MCF 10A (cell line): ENCODE measurements at regions not wholly inside any gene's neighbourhood (a gene's known extent, or its start where the extent isn't known, plus 50 kb on each side); places are given as distances from the start of the nearest gene placed in this dataset.
A peak's percentile ranks its signal among the peaks of the same experiment; 100 is the strongest.
"Not testable (repeated sequence)": the region's sequence is repeated elsewhere in the genome, so short reads cannot be mapped to it uniquely, and the experiment has no call there.

Experiments used
- BruUV-seq: library from RNA; stranded (reverse); fragments of 400-500 nt; replicated peaks from 2 replicates; lab custom pipeline; 2021; lab: Mats Ljungman, UMichigan
- CTCF ChIA-PET: fragments of 300-600 bp; sonication (Branson Sonifier 250); formaldehyde crosslinking; extraction: SDS; loops from one replicate; lab custom pipeline; 2021; ENCODE audit warnings: antibody characterized with exemption, inconsistent platforms; lab: Yijun Ruan, JAX
- POLR2A ChIA-PET: fragments of 300-600, 350-650 bp; sonication (Branson Sonifier 250); formaldehyde crosslinking; extraction: SDS; loops from one replicate; lab custom pipeline; 2020; ENCODE audit warnings: antibody characterized with exemption, inconsistent platforms; lab: Yijun Ruan, JAX
- DNase-seq: peaks from one replicate; pipeline ENCODE4 v3.0.0-alpha.2; 2018; ENCODE audit not compliant: unreplicated experiment
- H3K27ac Mint-ChIP-seq: one replicate; pipeline ENCODE4 v1.8.0; 2022; ENCODE audit warnings: mild to moderate bottlenecking, low read depth, mixed read lengths; ENCODE audit not compliant: unreplicated experiment
- H3K27me3 Mint-ChIP-seq: one replicate; pipeline ENCODE4 v1.8.0; 2022; ENCODE audit warnings: mixed read lengths; ENCODE audit not compliant: insufficient read depth, unreplicated experiment
- H3K36me3 Mint-ChIP-seq: one replicate; pipeline ENCODE4 v1.8.0; 2022; ENCODE audit warnings: mild to moderate bottlenecking, moderate library complexity, mixed read lengths; ENCODE audit not compliant: insufficient read depth, unreplicated experiment
- H3K4me1 Mint-ChIP-seq: one replicate; pipeline ENCODE4 v1.8.0; 2022; ENCODE audit warnings: mixed read lengths; ENCODE audit not compliant: insufficient read depth, unreplicated experiment
- H3K4me3 Mint-ChIP-seq: one replicate; pipeline ENCODE4 v1.8.0; 2022; ENCODE audit warnings: mild to moderate bottlenecking, moderate library complexity, mixed read lengths; ENCODE audit not compliant: unreplicated experiment
- H3K9me3 Mint-ChIP-seq: one replicate; pipeline ENCODE4 v1.8.0; 2022; ENCODE audit warnings: mixed read lengths; ENCODE audit not compliant: unreplicated experiment
- CTCF ChIP-seq: fragments of 200-600 bp; IDR thresholded peaks from one replicate; pipeline ENCODE4 v1.8.0; 2022; ENCODE audit warnings: antibody characterized with exemption, mild to moderate bottlenecking; ENCODE audit not compliant: unreplicated experiment
- intact Hi-C: fragments of 100-400 bp; cut with micrococcal nuclease; formaldehyde crosslinking; loops from 2 replicates; pipeline ENCODE4 v1.14.1; 2022

DNA sequence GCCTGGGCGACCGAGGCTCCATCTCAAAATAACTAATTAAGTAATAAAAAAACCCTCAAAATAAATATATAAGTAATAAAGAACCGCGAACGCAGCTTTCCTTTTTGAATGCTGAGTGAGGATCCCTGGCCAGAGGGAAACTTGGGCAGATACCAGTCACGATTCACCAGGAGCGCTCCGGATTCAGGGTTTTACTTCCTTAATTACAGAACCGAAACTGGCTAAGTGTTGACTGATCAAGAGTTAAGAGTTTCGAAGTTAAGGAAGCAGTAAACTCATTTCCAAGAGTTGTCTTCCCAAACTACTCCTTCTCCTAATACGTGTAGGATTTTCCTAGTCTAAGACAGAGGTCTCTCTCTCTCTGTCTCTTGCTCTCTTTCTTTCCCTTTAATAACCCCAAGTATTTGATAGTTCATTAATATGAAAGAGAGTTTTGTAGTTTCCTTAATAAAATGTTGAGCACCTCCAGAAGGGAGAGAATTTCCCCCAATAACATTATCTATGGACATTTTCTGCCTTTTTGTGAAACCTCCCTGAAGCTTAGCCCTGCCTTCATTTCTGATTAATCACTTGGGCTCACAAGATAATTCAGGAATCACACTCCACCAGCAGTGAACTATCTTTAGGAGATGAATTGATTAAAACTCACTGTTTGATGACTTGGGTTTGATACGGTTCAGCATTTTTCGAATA, 61.4 kb upstream of the ZNF217 start:
- no TSS peak for BruUV-seq
- Mint-ChIP-seq H3K9me3 (no peaks in the 10 kb centered on the region), H3K4me1 (peaks cover 24% of the 10 kb centered on the region), H3K27me3 (no peaks in the 10 kb centered on the region), H3K4me3 (no peak overlapping the region), H3K36me3 (no peaks in the 10 kb centered on the region), H3K27ac (peak overlapping the region; percentile 79)
- TF ChIP-seq CTCF = no peak
- intact Hi-C loops = no loop called here
- CTCF ChIA-PET = interaction anchor here (0.6 to 1.2 kb wide), 4 partner anchors 11 to 261 kb away, joined by 3 to 4 read pairs (median 3); no protein-coding TSS in a partner anchor
- DNase-seq = no peak
- POLR2A ChIA-PET = interaction anchor here (0.7 to 4.0 kb wide), 5 partner anchors 12 to 59 kb away, joined by 3 to 47 read pairs (median 11); no protein-coding TSS in a partner anchor

DNA sequence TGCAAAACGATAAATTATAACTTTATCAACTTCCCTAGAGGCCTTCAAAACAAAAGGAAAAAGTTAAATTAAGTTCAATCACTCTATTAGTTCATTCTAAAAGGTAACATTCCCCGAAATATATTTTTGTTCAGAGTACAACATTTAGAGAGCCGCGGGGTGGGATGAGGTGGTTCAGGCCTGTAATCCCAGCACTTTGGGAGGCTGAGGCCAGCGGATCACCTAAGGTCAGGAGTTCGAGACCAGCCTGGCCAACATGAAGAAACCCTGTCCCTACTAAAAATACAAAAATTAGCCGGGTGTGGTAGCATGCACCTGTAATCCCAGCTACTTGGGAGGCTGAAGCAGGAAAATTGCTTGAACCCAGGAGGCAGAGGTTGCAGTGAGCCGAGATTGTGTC, 60.9 kb upstream of the ZNF217 start:
- H3K27ac Mint-ChIP-seq, H3K4me3 Mint-ChIP-seq, H3K9me3 Mint-ChIP-seq, intact Hi-C loops, H3K36me3 Mint-ChIP-seq, BruUV-seq, H3K27me3 Mint-ChIP-seq, DNase-seq: not testable (repeated sequence)
- POLR2A ChIA-PET = interaction anchor here (0.7 to 1.0 kb wide), 2 partner anchors 12 to 33 kb away, joined by 3 to 11 read pairs; no protein-coding TSS in a partner anchor
- H3K4me1 Mint-ChIP-seq = peaks cover 24% of the 10 kb centered on the region
- CTCF ChIA-PET = interaction anchor here (0.7 kb wide), 1 partner anchor 15 kb away, joined by 4 read pairs; no protein-coding TSS in a partner anchor

GRCh38 chr20:53652859-53653517, 59.3 kb upstream of the ZNF217 start:
- H3K27me3 Mint-ChIP-seq = no peaks in the 10 kb centered on the region
- H3K4me3 Mint-ChIP-seq = no peak overlapping the region
- POLR2A ChIA-PET = interaction anchor here (0.7 to 1.8 kb wide), 4 partner anchors 10 to 175 kb away, joined by 3 to 10 read pairs (median 4); no protein-coding TSS in a partner anchor
- peaks cover 23% of the 10 kb centered on the region for H3K4me1 Mint-ChIP-seq
- DNase-seq = no peak
- no TSS peak for BruUV-seq
- no peaks in the 10 kb centered on the region for H3K36me3 Mint-ChIP-seq
- H3K27ac Mint-ChIP-seq = no peak overlapping the region
- H3K9me3 Mint-ChIP-seq = no peaks in the 10 kb centered on the region
- CTCF ChIA-PET = interaction anchor here (0.6 to 0.9 kb wide), 4 partner anchors 10 to 449 kb away, joined by 3 to 4 read pairs (median 3); no protein-coding TSS in a partner anchor
- TF ChIP-seq CTCF = no peak
- intact Hi-C loops = no loop called here

- Mint-ChIP-seq H3K4me3 (no peak overlapping the region), H3K9me3 (no peaks in the 10 kb centered on the region), H3K27ac (no peak overlapping the region), H3K4me1 (peaks cover 15% of the 10 kb centered on the region), H3K36me3 (no peaks in the 10 kb centered on the region), H3K27me3 (no peaks in the 10 kb centered on the region)
- no peak for DNase-seq
- no peak for TF ChIP-seq CTCF
- intact Hi-C loops = no loop called here
- BruUV-seq = no TSS peak
- POLR2A ChIA-PET = interaction anchor here (0.8 to 1.8 kb wide), 5 partner anchors 9 to 175 kb away, joined by 3 to 10 read pairs (median 4); no protein-coding TSS in a partner anchor
- CTCF ChIA-PET = interaction anchor here (0.6 to 0.9 kb wide), 5 partner anchors 9 to 834 kb away, joined by 3 to 4 read pairs (median 3); no protein-coding TSS in a partner anchor
Measured at GRCh38 chr20:53652090-53652858, 58.6 kb upstream of the ZNF217 start.

- CTCF ChIA-PET, DNase-seq, H3K9me3 Mint-ChIP-seq, BruUV-seq, H3K27me3 Mint-ChIP-seq, H3K27ac Mint-ChIP-seq, POLR2A ChIA-PET, intact Hi-C loops, H3K4me1 Mint-ChIP-seq, H3K36me3 Mint-ChIP-seq, H3K4me3 Mint-ChIP-seq: not testable (repeated sequence)
Measured at GRCh38 chr20:53649493-53649892, 55.9 kb upstream of the ZNF217 start.
